NCI-H2029 (cell line): ENCODE measurements at regions not wholly inside any gene's neighbourhood (a gene's known extent, or its start where the extent isn't known, plus 50 kb on each side); places are given as distances from the start of the nearest gene placed in this dataset.
"Not testable (repeated sequence)": the region's sequence is repeated elsewhere in the genome, so short reads cannot be mapped to it uniquely, and the experiment has no call there.

Source experiments
- DNase-seq: peaks from one replicate; lab custom pipeline; 2025; lab: John Stamatoyannopoulos, UW

DNA sequence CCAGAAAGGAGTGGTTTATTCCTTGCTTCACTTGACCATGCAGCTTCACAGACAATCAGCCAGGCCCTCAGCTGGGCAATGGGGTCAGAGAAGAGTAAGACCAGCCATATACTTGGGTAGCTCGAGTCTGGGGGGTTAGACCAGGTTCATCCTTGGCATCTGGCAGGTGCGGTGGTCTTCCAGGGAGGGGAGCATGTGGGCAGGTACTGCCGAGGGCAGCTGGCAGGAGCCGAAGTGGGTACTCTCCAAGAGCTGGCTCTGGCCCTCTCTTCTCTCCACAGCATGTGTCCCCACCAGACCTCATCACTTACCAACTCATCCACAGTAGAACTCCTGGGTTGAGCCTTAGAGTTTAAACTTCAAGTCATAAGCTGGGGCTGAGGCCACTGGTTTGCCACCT, 156.8 kb downstream of the FOXD2 start:
- DNase-seq = no peak

DNA sequence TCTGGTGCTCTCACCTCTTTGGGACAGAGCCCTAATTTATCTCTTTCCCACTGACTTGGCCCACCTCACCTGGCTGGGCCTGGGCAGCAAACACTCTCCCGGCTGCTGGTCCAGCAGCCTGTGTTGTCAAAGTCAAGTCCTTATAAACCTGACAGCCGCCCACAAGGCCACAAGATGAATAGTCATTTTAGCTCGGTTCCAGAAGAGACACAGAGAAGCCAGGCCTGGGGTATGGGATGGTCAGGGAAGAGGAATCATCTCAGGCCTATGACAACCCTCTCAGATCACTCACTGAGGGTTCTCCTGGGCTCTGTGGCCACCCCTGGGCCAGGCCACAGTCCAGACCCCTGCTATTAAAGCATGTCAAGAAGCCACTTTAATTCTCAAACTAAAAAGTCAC, 158.5 kb downstream of the FOXD2 start:
- DNase-seq = no peak

DNA sequence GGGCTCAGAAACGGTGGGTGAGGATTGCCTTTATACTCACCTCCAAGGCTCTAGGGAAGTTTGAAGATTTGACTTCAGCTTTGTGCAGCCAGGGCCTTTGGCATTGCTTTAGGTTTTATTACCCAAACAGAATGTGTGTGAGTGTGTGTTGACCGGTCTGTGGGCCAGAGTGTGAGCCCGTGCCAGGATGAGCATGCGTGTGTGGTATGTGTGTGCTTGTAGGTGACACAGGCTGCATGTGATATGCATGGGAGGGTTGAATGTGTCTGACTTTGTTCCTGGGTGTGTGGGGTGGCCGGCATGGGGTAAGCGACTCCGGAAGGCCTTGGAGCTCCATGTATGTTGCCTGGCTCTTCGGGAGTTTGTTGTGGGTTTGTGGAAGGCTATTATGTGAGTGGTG, 160.5 kb downstream of the FOXD2 start:
- no peak for DNase-seq

DNA sequence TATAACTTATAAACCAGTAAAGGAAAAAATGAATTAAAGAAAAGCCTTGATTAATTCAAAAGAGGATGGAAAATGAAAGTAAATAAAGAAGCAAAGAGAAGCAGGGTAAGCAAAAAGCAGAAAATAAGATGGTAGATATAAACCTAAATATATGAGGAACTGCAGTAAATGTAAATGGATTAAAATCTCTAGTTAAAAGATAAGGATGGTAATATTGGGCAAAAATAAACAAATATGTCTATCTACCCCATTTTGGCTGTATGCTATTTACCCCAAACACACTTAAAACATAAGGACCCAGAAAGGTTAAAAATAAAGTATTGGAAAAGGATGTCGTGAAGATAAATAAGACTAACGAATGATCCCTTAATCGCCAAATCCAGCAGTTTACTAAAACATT, 161.9 kb downstream of the FOXD2 start:
- no peak for DNase-seq

DNA sequence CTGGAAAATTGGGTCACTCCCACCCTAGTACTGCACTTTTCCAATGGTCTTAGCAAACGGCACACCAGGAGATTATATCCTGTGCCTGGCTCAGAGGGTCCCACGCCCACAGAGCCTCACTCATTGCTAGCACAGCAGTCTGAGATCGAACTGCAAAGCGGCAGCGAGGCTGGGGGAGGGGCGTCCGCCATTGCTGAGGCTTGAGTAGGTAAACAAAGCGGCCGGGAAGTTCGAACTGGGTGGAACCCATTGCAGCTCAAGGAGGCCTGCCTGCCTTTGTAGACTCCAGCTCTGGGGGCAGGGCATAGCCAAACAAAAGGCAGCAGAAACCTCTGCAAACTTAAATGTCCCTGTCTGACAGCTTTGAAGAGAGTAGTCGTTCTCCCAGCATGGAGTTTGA, 164.6 kb downstream of the FOXD2 start:
- DNase-seq = not testable (repeated sequence)

DNA sequence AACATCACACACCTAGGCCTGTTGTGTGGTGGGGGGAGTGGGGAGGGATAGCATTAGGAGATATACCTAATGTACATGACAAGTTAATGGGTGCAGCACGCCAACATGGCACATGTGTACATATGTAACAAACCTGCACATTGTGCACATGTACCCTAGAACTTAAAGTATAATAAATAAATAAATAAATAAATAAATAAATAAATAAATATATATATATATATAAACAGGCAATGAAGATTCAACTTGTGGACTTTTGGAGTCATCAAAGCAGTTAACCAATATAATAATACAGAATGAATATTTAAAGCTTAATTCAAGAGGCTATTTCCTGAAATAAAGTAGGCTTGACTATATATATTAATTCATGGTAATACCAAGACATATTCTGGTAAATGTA, 167.0 kb downstream of the FOXD2 start:
- not testable (repeated sequence) for DNase-seq

DNA sequence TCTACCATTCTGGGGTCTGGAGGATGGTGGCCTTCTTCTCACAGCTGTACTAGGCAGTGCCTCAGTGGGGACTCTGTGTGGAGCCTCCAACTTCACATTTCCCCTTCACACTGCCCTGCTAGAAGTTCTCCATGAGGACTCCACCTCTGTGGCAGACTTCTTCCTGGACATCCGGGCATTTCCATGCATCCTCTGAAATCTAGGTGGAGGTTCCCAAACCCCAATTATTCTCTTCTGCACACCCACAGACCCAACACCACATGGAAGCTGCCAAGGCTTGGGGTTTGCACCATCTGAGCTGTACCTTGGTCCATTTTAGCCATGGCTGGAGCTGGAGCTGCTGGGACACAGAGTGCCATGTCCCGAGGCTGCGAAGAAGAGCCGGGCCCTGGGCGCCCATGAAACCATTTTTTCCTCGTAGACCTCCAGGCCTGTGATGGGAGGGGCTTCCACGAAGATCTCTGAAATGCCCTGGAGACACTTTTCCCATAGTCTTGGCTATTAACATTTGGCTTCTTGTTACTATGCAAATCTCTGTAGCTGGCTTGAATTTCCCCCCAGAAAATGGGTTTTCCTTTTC, 170.5 kb downstream of the FOXD2 start:
- DNase-seq = no peak

DNA sequence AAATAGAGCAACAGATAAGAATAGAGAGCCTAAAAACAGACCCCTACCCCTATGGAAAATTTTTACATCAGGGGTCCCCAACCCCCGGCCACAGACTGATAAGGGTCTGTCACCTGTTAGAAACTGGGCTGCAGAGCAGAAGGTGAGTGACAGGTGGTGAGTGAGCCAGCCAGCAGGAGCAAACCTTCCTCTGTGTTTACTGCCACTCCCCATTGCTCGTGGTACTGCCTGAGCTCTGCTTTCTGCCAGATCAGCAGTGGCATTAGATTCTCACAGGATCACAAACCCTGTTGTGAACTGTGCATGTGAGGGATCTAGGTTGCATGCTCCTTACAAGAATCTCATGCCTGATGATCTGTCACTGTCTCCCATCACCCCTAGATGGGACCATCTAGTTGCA, 174.1 kb downstream of the FOXD2 start:
- no peak for DNase-seq

DNA sequence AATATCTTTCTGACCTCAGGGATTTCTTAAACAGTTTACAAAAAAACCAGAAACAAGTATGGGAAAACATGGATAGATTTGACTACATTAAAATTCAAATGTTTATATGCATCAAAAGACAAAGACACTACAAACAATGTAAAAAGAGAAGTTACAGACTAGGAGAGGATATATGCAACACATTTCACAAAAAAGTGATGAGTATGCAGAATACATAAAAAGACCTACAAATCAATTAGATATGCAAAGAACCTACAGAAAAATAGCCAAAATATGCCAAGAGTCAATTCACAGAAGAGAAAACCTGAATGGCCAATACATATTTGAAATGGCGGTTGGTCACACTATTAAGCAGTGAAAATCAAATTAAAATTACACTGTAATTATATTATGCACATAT, 175.0 kb downstream of the FOXD2 start:
- DNase-seq = no peak

DNA sequence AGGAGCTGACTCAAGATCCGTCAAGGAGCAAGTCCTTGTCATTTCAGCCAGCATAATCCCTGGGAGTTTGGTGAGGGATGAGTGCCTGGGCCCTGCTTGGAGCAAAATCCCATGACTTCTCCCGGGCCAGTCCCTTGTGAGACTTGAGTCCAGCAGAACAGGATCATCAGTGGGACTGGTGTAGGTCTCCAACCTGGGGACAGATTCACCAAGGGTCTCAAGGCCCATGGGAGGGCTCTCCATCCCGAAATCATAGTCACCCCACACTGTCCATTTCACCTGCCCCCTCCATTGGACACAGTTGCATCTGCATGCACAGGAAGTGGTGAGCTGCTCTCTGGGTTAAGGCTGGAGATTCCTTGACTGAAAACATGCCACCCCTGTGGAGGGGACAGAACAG, 178.2 kb downstream of the FOXD2 start:
- no peak for DNase-seq

DNA sequence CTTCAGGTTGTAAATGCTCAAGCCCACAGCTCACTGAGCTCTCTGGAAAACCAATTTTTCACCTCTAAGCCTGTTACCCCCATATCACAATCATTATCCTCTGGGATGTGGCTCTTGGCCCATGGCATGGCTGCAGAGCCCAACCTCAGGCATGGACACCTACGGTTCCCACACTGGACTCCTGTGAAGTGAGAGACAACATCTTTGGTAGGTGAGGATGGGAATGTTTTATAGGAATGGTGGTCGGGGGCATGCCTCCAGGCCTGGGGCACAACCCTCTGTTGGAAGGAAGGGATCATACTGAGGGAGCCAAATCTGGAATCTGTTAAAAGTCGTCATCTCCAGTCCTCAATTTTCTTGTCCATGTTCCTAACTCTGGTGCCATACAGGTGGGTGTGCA, 179.1 kb downstream of the FOXD2 start:
- no peak for DNase-seq

DNA sequence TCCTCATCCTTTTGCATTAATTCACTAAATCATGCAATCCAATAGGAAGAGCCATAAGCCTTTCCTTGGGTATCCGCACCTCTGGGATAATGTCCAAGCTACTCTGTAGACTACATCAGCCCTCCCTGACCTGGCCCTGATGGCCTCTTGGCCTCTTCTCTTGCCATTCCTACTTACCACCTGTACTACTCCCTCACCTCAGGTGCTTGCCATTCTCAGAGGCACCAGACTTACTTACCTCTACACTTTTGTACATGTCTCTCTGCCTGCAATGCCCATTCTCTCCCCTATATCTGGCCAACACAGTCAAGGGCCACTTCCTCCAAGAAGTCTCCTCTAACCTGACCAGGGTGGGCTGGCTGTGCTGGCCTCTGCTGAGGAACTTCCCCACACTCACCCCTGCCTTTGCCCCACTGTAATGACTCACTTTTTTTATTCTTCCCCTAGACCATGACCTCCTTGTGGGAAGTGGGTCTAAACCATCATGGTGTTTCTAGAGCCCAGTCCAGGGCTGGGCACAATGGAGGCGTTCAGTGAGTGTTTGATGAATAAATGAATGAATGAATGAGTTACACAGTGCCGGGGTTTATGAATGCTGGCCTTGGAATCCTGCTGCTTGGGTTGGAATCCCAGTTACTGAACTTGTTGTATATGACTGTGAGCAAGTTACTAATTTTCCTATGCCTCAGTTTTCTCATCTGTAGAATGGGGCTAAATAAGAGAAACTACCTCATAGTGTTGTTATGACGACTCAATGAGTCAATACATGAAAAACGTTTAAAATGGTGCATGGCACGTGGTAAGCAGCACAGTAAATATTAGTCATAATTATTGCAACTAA, 179.8 kb downstream of the FOXD2 start:
- no peak for DNase-seq

DNA sequence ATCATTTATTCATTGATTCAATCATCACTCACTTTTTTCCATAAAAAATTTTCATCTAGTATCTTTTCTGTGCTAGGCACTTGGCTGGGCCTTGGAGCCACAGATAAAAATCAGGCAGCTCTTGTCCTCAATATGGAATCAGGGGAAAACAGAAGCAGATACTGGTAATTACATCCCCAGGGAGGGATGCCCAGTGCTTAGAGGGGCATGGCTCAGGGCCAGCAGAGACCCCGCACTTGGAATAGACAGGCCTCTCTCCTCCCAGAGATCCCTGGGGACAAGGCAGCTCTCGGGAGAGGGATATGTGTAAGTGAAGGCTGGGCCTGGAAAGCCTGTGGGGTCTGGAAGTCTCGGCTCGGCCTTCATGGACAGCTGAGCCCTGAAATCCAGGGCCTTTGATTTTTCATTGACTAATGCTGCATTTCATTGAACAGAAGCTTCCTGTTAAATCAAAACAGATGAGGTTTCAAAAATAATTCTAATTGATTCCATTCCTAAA, 180.4 kb downstream of the FOXD2 start:
- no peak for DNase-seq

DNA sequence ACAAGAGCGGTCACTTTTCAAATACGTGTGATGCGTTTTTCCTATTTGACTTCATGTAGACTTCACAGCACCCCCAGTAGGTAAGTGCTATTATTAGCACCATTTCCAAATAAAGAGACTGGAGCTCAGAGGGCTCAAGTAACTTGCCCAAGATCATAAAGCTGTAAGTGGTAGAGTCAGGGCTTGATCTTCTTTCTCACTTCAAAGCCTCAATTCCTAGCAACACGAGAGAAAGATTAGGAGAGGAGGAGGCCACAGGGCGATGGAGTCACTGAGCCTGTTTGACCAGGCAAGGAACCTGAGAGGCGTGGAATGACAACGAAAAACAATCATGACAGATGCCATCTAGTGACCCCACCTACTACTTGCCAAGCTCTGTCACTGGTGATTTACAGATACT, 181.0 kb downstream of the FOXD2 start:
- DNase-seq = no peak

DNA sequence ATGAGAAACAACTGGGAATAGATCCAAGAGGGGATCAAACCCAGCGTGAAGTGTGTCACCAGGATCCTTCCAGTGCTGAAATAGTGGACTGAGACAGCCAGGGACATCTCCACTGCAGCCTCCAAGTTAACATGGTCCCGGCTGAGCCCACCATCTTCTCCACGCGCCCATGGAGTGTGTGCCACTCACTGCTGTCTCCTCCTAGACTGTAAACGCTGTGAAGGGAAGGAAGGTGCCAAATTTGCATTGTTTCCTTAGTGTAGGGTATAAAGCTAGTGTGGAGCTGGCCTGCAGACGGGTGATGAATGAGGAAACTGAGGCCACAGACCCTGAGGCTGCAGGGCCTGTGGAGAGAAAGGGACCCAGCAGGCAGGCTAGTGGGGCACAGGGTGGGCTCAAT, 183.6 kb downstream of the FOXD2 start:
- no peak for DNase-seq

DNA sequence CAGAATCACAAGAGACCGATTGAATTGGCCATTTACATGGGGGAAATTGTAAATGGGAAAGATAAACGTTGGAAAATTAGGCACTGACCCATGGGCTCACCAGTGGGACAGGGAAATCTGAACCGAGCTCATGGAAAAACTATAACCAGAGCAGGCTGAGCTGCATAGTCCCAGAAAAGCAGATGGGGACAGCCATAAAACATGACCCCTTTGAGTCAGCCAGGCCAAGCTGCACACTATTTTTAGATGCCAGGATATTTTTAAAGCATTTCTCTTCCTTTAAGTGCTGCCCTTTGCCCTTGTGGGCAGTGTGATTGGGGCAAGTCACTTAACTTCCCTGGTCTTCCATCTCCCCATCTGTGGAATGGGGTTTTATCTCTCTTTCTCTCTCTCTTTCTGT, 184.1 kb downstream of the FOXD2 start:
- DNase-seq = no peak

DNA sequence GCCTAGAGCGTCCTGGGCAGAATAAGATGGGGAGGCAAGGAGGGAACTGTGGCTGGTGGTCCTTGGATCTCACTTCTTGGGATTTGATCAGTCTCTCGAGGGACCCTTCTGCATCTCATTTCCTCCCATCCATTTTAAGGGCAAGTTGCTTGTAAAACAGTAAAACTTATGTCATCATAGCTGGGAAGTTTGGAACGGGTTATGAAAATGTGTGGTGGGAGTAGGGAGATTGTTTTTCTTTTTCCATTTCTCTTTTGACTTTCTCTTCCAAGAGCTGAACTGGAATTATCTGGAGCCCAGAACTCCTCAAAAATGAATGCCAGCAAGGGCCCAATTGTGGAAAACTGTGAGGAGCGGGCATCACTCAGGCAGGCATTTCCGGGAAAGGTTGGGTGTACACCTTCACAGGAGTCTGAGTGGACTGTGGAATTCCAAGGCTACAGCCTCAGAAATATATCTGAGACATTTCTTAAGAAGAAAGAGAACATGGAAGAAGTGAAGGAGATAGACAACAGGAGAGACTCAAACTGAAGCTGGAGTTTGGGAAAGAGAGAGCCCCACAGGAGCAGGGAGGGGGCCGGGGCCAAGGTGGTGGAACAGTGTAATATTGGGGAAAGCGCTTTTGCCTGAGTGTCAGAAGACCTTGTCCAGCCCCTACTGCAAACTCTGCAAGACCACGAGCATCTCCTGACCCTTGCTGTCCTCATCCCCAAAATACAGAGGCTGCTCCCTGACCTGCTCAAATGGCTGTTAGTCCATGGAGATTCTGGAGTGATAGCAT, 185.1 kb downstream of the FOXD2 start:
- DNase-seq = no peak

DNA sequence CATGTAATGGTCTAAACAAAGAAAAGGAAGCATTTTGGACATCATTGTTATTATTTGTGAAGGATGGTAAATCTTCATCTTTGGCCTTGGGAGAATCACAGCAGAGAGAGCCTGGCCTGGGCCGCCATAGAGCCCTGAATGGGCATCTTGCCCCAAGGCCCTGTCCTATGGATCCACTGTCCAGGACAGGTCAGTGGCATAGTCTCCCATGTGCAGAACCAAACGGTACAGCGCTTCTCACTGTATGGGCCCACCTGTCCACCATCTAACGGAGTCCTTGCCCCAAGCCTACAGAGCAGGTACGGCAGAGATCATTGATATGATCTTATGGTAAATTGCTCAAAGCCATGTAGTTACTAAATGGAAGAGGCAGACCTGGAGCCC, 185.7 kb downstream of the FOXD2 start:
- DNase-seq = no peak

DNA sequence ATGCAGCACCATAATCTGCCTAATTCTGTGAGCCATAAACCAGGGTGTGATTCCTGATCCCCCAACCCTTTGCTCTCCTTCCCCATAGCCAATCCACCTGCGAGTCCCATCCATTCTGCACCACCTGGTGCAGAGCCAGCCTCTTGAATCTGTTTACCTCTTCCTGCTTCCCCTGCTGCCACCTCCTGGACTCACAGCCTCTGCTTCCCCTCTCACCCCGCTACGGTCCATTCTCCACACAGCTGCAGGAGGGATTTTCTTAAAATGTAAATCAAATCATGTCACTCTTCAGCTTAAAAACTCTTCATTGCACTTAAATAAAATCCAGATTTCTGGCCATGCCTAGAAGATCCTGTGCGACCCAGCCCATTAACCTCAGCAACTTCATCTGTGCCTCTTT, 186.7 kb downstream of the FOXD2 start:
- DNase-seq = peak; percentile 76

DNA sequence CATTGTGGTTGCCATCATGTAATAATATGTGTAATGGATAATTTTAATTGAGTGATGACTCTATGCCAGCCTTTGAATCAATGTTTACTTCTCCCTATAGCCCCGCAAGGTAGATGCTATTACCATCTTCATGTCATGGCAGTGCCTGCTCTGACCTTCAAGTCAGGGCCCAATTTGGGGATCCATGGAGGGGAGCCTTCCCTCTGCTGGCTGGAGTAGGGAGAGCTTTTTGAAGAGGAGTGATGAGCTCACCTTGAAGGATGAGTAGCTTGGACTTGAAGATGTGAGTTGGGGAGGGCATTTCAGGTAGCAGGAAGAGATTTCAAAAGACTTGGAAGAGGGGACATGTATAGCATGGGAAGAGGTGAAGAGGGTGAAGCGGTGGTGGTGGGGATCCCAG, 189.2 kb downstream of the FOXD2 start:
- DNase-seq = no peak

DNA sequence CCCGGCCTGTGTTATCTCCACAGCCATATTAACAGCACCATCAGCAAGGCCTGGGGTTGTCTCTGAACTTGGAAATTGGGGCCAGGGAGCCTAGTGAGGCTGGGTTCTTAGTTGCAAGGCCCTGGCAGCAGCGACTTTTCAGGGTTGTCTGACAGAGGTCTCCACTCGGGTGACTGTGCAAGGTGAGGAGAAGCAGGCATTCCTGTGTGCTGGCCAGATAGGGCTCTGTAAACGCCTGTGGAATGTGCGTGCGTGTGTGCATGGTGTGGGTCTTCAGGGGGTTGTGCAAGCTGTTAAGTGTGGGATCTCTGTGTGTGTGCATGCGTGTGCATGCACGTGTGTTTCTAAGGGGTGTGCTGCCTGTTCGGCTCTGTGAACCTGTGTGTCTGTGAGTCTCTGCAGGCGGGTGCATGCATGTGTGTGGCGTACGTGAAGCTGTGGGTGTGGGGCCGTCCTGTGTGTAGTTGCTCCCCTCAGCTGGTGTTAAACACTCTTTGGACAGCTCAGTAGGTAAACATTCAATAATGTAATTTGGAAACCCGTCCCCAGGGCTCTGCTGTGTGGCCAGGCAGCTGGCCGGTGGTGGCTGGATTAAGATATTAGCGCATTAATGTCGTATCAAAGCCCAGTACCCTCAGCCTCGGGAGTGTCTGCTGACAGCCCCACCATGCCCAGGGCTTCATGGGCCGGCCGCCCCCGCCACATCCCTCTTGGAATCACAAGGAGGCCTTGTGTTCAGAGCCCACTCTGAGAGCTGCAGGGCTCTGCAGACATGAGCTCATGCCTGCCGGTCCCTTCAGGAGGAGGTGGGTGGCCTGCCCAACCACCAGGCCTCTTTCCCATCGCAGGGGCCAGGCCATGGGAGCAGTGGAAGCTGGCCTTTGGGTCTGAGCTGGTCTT, 189.9 kb downstream of the FOXD2 start:
- no peak for DNase-seq

DNA sequence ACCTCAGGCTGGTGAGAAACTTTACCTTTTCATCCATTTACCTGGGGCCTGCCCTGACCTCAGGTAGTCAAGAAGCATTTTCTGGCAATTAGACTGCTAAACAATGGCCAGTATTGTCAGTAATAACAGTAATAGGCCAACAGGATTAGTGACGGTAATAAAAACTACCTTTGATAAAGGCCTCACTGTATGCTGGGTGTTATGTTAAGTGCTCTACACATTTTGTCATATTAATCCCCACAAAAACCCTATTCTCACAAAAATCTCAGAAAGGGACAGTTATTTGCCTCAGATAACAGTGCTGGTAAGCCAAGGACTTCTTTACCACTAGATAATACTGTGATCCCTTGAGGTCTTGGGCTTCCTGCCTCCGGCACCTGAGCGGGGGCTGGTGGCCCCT, 191.4 kb downstream of the FOXD2 start:
- no peak for DNase-seq
